HG03196 (cell line): ENCODE measurements at regions not wholly inside any gene's neighbourhood (a gene's known extent, or its start where the extent isn't known, plus 50 kb on each side); places are given as distances from the start of the nearest gene placed in this dataset.

Experiments
- ATAC-seq: cut with Tn5 transposase; IDR thresholded peaks from one replicate; pipeline ENCODE4 v1.9.1; 2021; ENCODE audit not compliant: unreplicated experiment

GRCh38 chr20:63072991-63073737, 66.4 kb upstream of the BHLHE23 start:
- no peak for ATAC-seq

- no peak for ATAC-seq
These were observed 65.5 kb upstream of the BHLHE23 start for GRCh38 chr20:63072231-63072791.

- no peak for ATAC-seq
These were observed 64.9 kb upstream of the BHLHE23 start for GRCh38 chr20:63071541-63072181.

GRCh38 chr20:63070771-63071540, 64.2 kb upstream of the BHLHE23 start:
- no peak for ATAC-seq

GRCh38 chr20:63070301-63070625, 63.5 kb upstream of the BHLHE23 start:
- no peak for ATAC-seq

GRCh38 chr20:63068711-63069367, 62.1 kb upstream of the BHLHE23 start:
- no peak for ATAC-seq

- no peak for ATAC-seq
These were observed 61.2 kb upstream of the BHLHE23 start for GRCh38 chr20:63067721-63068560.

GRCh38 chr20:63067266-63067635, 60.5 kb upstream of the BHLHE23 start:
- ATAC-seq, result no peak

GRCh38 chr20:63066506-63067265, 59.9 kb upstream of the BHLHE23 start:
- no peak for ATAC-seq

- no peak for ATAC-seq
These were observed 59.1 kb upstream of the BHLHE23 start for GRCh38 chr20:63065911-63066310.

- no peak for ATAC-seq
These were observed 58.3 kb upstream of the BHLHE23 start for GRCh38 chr20:63064745-63065711.

GRCh38 chr20:63064310-63064709, 57.5 kb upstream of the BHLHE23 start:
- no peak for ATAC-seq

- no peak for ATAC-seq
These were observed 55.7 kb upstream of the BHLHE23 start for GRCh38 chr20:63062188-63063140.

GRCh38 chr20:63061771-63062100, 55.0 kb upstream of the BHLHE23 start:
- ATAC-seq, result no peak

GRCh38 chr20:63061051-63061770, 54.4 kb upstream of the BHLHE23 start:
- no peak for ATAC-seq

GRCh38 chr20:63060057-63060991, 53.6 kb upstream of the BHLHE23 start:
- no peak for ATAC-seq
